ENCODE measurements at regions not wholly inside any gene's neighbourhood (a gene's known extent, or its start where the extent isn't known, plus 50 kb on each side); places are given as distances from the start of the nearest gene placed in this dataset.

GRCh38 chr3:168394439-168394838 is 298.7 kb upstream of the GOLIM4 start:
- intact Hi-C loops (cut with DNase I; ENCODE audit: low total_unique reads): no loop called here
- no peaks in the 10 kb centered on the region for H3K9me3 ChIP-seq
- H3K4me1 ChIP-seq: no peaks in the 10 kb centered on the region
- no peak overlapping the region for H3K27ac ChIP-seq
- H3K27me3 ChIP-seq: no peaks in the 10 kb centered on the region
- H3K36me3 ChIP-seq (ENCODE audit: low read depth, missing control alignments): no peaks in the 10 kb centered on the region
- 74 to 88% methylated on average over 2 of the region's 2 CpGs for WGBS, 2 donors
- DNase-seq: no peak
- no peak for TF ChIP-seq CTCF (IDR thresholded peaks at IDR 0.05)
- TF ChIP-seq POLR2A (IDR thresholded peaks at IDR 0.05): no peak
- no peak overlapping the region for H3K4me3 ChIP-seq

- Histone ChIP-seq H3K27ac (no peak overlapping the region), H3K36me3 (ENCODE audit: low read depth, missing control alignments) (no peaks in the 10 kb centered on the region), H3K4me1 (no peaks in the 10 kb centered on the region), H3K27me3 (no peaks in the 10 kb centered on the region), H3K9me3 (no peaks in the 10 kb centered on the region), H3K4me3 (no peak overlapping the region)
- TF ChIP-seq POLR2A (IDR thresholded peaks at IDR 0.05) (no peak), CTCF (IDR thresholded peaks at IDR 0.05) (no peak)
- no peak for DNase-seq
- intact Hi-C loops (cut with DNase I; ENCODE audit: low total_unique reads): no loop called here
Measured at GRCh38 chr3:168386301-168386700, 290.6 kb upstream of the GOLIM4 start.

GRCh38 chr3:168384990-168385389 is 289.3 kb upstream of the GOLIM4 start:
- TF ChIP-seq CTCF (IDR thresholded peaks at IDR 0.05) (no peak), POLR2A (IDR thresholded peaks at IDR 0.05) (no peak)
- Histone ChIP-seq H3K27me3 (no peaks in the 10 kb centered on the region), H3K9me3 (no peaks in the 10 kb centered on the region), H3K27ac (no peak overlapping the region), H3K4me1 (no peaks in the 10 kb centered on the region), H3K4me3 (no peak overlapping the region), H3K36me3 (ENCODE audit: low read depth, missing control alignments) (no peaks in the 10 kb centered on the region)
- intact Hi-C loops (cut with DNase I; ENCODE audit: low total_unique reads): no loop called here
- no peak for DNase-seq
- 78 to 82% methylated on average over 7 of the region's 7 CpGs for whole genome bisulfite sequencing, 2 donors

GRCh38 chr3:168383573-168383972 is 287.8 kb upstream of the GOLIM4 start:
- Histone ChIP-seq H3K36me3 (ENCODE audit: low read depth, missing control alignments) (no peaks in the 10 kb centered on the region), H3K27me3 (no peaks in the 10 kb centered on the region), H3K4me3 (no peak overlapping the region), H3K9me3 (no peaks in the 10 kb centered on the region), H3K4me1 (no peaks in the 10 kb centered on the region), H3K27ac (no peak overlapping the region)
- TF ChIP-seq POLR2A (IDR thresholded peaks at IDR 0.05) (no peak), CTCF (IDR thresholded peaks at IDR 0.05) (no peak)
- intact Hi-C loops (cut with DNase I; ENCODE audit: low total_unique reads): no loop called here
- DNase-seq: no peak
- WGBS, 2 donors: 85 to 100% methylated on average over 2 of the region's 2 CpGs

- DNase-seq: no peak
- 53 to 65% methylated on average over 3 of the region's 3 CpGs for WGBS, 2 donors
- Histone ChIP-seq H3K27ac (no peak overlapping the region), H3K36me3 (ENCODE audit: low read depth, missing control alignments) (no peaks in the 10 kb centered on the region), H3K27me3 (no peaks in the 10 kb centered on the region), H3K9me3 (no peaks in the 10 kb centered on the region), H3K4me3 (no peak overlapping the region), H3K4me1 (no peaks in the 10 kb centered on the region)
- TF ChIP-seq CTCF (IDR thresholded peaks at IDR 0.05) (no peak), POLR2A (IDR thresholded peaks at IDR 0.05) (no peak)
- intact Hi-C loops (cut with DNase I; ENCODE audit: low total_unique reads): no loop called here
Measured at GRCh38 chr3:168371846-168372245, 276.1 kb upstream of the GOLIM4 start.

All from testis (tissue), 2 donors.